HG02970 (cell line): ENCODE measurements at regions not wholly inside any gene's neighbourhood (a gene's known extent, or its start where the extent isn't known, plus 50 kb on each side); places are given as distances from the start of the nearest gene placed in this dataset.
"Not testable (repeated sequence)": the region's sequence is repeated elsewhere in the genome, so short reads cannot be mapped to it uniquely, and the experiment has no call there.

Source experiments
- ATAC-seq: cut with Tn5 transposase; IDR thresholded peaks from one replicate; pipeline ENCODE4 v1.9.1; 2021; ENCODE audit warnings: mild to moderate bottlenecking, moderate library complexity, moderate number of reproducible peaks; ENCODE audit not compliant: unreplicated experiment, low FRiP score

- ATAC-seq = no peak
Measured at GRCh38 chrX:120753413-120754251, 122.0 kb downstream of the CT47B1 start.

DNA sequence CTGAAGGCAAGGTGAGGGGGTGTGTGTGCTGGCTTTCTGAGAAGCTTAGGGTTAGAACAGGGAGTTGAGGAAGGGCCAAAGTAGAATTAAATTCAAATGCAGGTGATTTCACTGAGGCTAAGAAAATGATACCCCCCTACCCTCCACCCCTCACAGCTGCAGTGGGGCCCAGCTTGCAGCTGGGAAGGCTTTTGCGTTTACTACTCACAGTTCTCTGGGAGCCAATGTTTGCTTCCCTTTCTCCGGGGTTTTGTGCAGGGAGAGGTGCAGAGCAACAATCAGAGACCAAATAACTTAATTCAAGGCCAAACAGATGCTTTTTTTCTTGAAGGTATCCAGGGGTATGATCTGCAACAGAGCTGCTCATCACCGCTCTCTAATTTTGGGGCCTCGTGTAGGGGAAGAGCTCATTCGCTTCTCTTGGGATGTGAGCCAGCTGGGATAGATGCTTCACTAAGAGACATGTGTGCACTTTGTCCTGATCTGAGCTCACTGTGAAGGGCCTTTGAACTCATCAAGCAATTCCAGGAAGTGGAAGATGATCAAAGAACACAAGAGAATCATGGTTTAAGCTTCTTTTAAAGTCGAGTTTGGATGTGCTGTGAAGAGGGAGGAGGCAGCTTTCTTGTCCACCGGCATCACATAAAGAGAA lies 122.7 kb upstream of the C1GALT1C1 start:
- ATAC-seq = no peak

DNA sequence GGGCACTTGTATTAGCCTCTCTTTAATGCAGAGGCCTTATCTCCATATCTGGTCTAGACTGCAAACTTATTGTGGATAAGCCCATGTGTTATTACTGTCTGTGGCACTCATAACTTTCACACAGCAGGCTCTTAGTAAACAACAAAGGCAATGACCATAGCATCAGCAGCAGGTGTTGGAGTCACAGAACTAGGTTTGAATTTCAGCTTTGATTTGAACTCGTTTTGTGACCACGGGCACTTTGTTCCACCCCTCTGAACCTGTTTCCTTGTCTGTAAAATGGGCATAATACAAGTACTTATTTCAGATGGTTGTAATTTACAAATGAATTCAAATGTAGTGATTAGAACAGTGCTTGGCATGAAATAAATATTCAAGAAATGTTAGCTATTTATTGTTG lies 121.8 kb upstream of the C1GALT1C1 start:
- no peak for ATAC-seq

DNA sequence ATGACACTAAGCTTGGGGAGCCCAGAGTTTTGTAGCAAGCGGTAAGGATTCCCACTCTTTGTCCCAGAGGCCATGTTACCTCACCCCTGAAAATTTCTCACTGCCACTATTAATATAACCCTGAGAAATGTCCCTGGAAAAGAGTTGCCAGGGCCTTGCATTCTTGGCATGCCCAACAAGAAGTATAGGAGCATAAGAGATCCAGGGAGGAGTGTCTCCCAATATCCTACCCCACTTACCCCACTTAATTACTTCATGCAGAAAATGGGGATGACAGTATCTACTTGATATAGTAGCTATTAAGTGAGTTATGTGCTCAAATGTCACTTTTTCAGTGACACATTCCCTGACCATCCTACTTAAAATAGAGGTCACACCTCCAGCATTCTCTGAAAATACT lies 120.5 kb upstream of the C1GALT1C1 start:
- no peak for ATAC-seq

- ATAC-seq = peak; percentile 64
Measured at GRCh38 chrX:120749141-120749846, 119.4 kb upstream of the C1GALT1C1 start.

- no peak for ATAC-seq
Measured at GRCh38 chrX:120746153-120746552, 116.3 kb upstream of the C1GALT1C1 start.

GRCh38 chrX:120742946-120743665 lies 113.3 kb upstream of the C1GALT1C1 start:
- no peak for ATAC-seq

DNA sequence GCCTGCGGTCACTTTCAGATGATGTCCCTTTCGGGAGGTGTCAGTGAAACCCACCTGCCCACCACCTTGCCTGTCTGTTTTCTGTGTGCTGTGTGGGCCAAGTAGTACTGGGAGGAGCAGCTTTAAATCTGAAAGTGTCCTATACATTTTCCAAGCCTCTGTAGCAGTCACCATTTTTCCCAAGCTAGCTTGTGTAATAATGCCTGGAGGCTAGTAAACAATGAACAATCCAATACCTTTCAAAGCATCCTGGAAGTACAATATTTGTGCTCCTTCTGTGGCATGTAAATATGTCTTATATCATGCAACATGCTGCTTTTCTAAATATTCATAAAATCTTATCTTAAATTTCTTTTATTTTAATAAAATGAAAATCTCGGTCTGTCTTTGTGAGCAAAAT lies 111.6 kb upstream of the C1GALT1C1 start:
- ATAC-seq = no peak

- no peak for ATAC-seq
Measured at GRCh38 chrX:120740072-120740471, 110.2 kb upstream of the C1GALT1C1 start.

DNA sequence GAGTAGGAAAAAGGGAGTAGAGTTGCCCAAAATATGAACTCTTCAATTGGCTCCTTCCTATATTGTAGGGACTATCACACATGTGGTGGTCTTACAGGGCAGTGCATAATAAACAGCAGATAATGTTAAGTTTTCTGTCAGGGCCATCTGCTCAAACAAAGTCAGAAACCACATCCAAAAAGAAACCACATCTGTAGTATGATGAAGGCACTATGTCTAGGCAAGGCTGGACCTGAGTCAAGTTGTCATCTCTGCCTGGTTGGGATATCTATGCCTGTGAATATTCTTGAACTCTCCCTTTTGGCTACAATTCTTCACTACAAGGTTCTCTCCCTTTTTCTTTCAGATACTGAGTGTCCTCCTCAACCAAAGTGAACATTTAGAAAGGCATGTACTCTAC lies 109.4 kb upstream of the C1GALT1C1 start:
- no peak for ATAC-seq

- ATAC-seq = no peak
Measured at GRCh38 chrX:120736989-120737388, 107.1 kb upstream of the C1GALT1C1 start.

GRCh38 chrX:120735966-120736365 lies 106.1 kb upstream of the C1GALT1C1 start:
- ATAC-seq = no peak

GRCh38 chrX:120732879-120733278 lies 103.0 kb upstream of the C1GALT1C1 start:
- ATAC-seq = no peak

GRCh38 chrX:120732461-120732860 lies 102.6 kb upstream of the C1GALT1C1 start:
- no peak for ATAC-seq

DNA sequence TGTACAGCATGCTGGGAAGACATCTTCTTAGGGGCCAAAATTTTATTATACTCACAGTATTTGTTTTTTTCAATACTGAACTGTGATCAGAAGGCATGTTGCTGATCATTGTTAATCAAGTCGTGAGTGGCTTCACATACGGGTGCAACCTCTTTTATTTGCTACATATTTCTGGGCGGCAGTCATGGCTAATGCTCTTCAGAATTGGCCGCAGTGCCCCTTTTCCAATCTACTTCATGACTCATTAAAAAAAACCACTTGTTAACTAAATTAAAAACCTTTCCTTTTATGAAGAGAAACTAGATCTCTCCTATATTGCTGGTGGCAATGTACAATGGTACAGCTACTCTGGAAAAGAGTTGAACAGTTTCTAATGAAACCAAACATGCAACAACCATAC lies 101.5 kb upstream of the C1GALT1C1 start:
- no peak for ATAC-seq

- not testable (repeated sequence) for ATAC-seq
Measured at GRCh38 chrX:120729506-120730255, 99.8 kb upstream of the C1GALT1C1 start.

DNA sequence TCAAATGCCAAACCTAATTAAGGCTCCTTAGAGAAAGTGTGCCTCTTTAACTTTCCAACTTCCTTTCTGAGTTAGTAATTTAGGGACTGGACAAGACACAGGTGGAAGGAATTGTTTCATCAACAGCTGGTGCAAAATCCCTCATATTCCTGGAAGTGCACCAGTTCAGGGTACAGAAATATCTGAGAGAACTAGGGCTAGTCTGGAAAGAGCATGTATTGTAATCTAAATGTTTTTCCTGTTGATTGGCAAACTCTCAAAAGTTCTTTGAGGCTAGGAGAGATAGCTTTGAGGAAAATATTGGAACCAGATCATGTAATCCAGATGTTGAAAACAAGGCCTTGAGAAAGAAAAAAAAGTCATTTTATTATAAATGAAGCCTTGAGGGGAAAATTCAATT lies 98.1 kb upstream of the C1GALT1C1 start:
- no peak for ATAC-seq

DNA sequence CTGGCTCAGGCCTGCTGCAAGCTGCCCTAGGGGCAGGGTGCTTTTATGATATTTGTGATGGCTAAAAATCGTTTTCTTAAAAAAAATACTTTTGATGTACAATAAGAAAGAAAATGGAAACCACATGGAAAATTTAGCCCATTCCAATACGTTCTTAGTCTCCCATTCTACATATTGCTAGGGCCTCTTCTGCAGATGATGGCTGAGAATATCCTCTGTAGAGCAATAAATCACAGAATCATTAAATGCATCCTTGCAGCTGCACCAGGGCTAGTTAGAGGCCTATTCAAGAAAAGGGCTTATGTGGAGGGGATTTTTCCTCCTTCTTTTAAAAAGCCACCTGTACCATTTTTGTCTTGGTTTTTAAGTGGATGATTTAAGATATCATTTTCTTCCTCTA lies 97.6 kb upstream of the C1GALT1C1 start:
- no peak for ATAC-seq

GRCh38 chrX:120726294-120726693 lies 96.4 kb upstream of the C1GALT1C1 start:
- ATAC-seq = peak; percentile 80

DNA sequence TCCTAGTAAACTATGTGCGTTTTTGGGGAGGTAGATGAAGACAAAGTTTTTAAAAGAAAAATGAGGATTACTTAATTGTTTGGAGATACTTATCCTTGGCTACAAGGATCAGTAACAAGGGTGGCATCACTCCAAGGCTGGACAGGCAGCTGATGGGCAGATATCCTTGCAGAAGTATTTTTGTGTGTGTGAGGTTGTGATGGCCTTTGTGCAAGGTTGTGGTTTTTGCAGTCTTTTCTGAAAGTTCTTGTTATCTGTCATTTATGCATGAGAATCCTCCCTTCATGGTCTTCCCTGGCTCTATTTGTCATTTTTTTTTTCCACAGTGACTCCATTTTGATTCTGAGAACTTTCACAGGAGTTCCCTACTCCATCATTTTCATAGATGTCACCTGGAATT lies 96.0 kb upstream of the C1GALT1C1 start:
- no peak for ATAC-seq
